Mucosa of descending colon (tissue), 3 donors: ENCODE measurements at regions not wholly inside any gene's neighbourhood (a gene's known extent, or its start where the extent isn't known, plus 50 kb on each side); places are given as distances from the start of the nearest gene placed in this dataset.
A peak's percentile ranks its signal among the peaks of the same experiment; 100 is the strongest.

ENCODE experiments used
- ATAC-seq: fragments of 200-7000 bp; cut with Tn5 transposase; one replicate; pipeline ENCODE4 v1.9.1; 2020; ENCODE audit warnings: mild to moderate bottlenecking, moderate library complexity
- DNase-seq, 3 donors: peaks; one replicate each; pipeline ENCODE4 v3.0.0-alpha.2; 2020
- H3K36me3 ChIP-seq: fragments of 200-600 bp; one replicate; pipeline ENCODE4 v1.8.0; 2021; ENCODE audit warnings: low read depth, mild to moderate bottlenecking
- H3K4me1 ChIP-seq: fragments of 200-600 bp; one replicate; pipeline ENCODE4 v1.8.0; 2021; ENCODE audit warnings: low read depth, mild to moderate bottlenecking
- H3K4me3 ChIP-seq: fragments of 200-600 bp; one replicate; pipeline ENCODE4 v1.8.0; 2021; ENCODE audit warnings: mild to moderate bottlenecking
- H3K9me3 ChIP-seq: fragments of 200-600 bp; one replicate; pipeline ENCODE4 v1.8.0; 2021; ENCODE audit warnings: mild to moderate bottlenecking
- intact Hi-C, 2 donors: fragments of 100-400 bp; cut with DNase I in 1 of 2; cut with micrococcal nuclease in 1 of 2; formaldehyde crosslinking; loops; one replicate each; pipeline versions ENCODE4 v1.11.0 to v1.11.1; 2022; cut with DNase I, micrococcal nuclease
- TF ChIP-seq, protein P1 (sequence below): fragments of 200-600 bp; IDR thresholded peaks from one replicate; pipeline ENCODE4 v1.8.0; 2022; ENCODE audit warnings: antibody characterized with exemption, mild to moderate bottlenecking
- donor health status: DM: no; HTN: no; CAD: no; lungs with moderate emphysema.
- donor health status: DM: no; HTN: no; CAD: no.
- donor health status: DM: no; HTN: yes; CAD: no.

DNA sequence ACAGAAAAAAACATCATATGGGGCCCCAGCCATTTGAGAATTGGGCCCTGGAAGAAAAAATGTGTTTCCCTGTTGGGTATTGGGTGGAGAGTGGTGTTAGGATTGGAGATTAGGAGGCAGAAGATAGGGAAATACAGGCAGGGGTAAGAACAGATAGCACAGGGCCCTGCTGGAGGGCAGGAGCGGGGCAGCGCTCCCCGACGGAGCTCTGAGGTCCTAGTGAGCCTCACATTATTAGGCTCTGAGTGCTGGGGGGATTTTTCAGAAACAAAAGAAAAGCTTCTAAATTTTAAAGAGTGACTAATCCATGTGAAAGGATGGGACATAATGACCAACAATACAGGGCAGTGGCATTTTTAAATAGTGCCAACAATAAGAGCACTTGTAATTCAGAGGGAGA is 241.2 kb downstream of the SOX2 start:
- Histone ChIP-seq H3K4me1 (no peaks in the 10 kb centered on the region), H3K9me3 (no peaks in the 10 kb centered on the region), H3K36me3 (no peaks in the 10 kb centered on the region), H3K4me3 (no peak overlapping the region)
- intact Hi-C loops = no loop called here
- DNase-seq (no peak), ATAC-seq (no peak)
- TF ChIP-seq, protein P1, sequence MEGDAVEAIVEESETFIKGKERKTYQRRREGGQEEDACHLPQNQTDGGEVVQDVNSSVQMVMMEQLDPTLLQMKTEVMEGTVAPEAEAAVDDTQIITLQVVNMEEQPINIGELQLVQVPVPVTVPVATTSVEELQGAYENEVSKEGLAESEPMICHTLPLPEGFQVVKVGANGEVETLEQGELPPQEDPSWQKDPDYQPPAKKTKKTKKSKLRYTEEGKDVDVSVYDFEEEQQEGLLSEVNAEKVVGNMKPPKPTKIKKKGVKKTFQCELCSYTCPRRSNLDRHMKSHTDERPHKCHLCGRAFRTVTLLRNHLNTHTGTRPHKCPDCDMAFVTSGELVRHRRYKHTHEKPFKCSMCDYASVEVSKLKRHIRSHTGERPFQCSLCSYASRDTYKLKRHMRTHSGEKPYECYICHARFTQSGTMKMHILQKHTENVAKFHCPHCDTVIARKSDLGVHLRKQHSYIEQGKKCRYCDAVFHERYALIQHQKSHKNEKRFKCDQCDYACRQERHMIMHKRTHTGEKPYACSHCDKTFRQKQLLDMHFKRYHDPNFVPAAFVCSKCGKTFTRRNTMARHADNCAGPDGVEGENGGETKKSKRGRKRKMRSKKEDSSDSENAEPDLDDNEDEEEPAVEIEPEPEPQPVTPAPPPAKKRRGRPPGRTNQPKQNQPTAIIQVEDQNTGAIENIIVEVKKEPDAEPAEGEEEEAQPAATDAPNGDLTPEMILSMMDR = no peak

DNA sequence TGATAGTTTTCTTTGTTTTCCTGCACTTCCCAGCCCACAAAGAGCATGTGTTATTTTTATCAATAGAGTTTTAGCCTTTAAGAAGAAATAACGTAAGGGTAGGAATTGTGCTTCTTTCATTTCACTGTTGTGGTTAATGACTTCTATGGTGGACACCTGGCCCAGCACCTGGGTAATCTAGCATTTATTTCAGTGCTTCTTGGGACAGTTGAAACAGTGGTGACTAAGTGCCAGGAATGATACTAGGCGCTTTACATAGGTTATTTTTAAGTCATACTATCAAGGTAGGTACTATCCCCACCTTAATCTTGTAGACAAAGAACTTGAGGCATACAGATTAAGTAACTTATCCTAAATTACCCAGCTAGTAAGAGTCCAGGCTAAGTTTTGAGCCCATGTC is 243.8 kb downstream of the SOX2 start:
- intact Hi-C loops = no loop called here
- Histone ChIP-seq H3K9me3 (no peaks in the 10 kb centered on the region), H3K36me3 (no peaks in the 10 kb centered on the region), H3K4me3 (no peak overlapping the region), H3K4me1 (no peaks in the 10 kb centered on the region)
- DNase-seq (no peak), ATAC-seq (peak; percentile 27)
- TF ChIP-seq, protein P1 = no peak

DNA sequence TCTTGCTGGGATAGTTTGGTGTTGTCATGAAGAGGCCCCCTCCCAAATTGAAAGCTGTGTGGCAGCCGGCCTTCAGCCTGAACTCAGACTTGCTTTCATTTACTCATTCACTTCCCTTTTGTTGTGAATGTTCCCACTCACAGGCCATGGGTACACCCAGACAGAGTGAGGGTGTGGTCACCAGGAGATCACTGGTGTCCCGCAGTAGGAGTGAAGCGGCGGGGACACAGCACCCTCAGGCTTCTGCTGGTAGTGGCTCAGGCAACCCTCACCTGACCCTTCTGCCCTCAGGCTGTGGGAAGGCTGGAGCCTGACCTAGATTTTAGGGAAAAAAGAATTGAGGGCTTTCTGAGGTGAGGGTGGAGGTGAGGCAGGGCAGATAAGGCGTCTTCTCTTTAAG is 244.4 kb downstream of the SOX2 start:
- intact Hi-C loops = no loop called here
- Histone ChIP-seq H3K4me3 (no peak overlapping the region), H3K4me1 (no peaks in the 10 kb centered on the region), H3K36me3 (no peaks in the 10 kb centered on the region), H3K9me3 (no peaks in the 10 kb centered on the region)
- TF ChIP-seq, protein P1 = no peak
- DNase-seq (no peak), ATAC-seq (peak; percentile 26)

DNA sequence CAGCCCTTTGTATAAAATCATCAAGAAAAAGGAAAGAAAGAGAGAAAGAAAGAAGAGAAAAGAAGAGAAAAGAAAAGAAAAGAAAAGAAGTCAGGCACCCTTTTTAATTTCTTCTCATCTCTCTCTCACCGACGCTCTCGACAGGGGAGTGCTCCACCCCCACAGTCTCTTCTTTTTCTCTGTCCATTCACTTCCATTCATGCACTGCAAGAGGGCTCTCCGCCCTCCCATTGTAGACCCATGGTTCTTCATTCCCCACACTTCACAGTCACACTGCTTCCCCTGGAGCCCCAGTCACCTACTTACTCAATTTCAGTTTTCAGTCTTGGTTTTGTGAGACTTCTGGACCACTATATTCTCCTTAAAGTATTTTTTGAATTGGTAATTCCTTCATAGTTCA is 254.7 kb downstream of the SOX2 start:
- intact Hi-C loops = no loop called here
- Histone ChIP-seq H3K4me1 (no peaks in the 10 kb centered on the region), H3K36me3 (no peaks in the 10 kb centered on the region), H3K4me3 (no peak overlapping the region), H3K9me3 (no peaks in the 10 kb centered on the region)
- TF ChIP-seq, protein P1 = no peak
- ATAC-seq (no peak), DNase-seq (no peak)

DNA sequence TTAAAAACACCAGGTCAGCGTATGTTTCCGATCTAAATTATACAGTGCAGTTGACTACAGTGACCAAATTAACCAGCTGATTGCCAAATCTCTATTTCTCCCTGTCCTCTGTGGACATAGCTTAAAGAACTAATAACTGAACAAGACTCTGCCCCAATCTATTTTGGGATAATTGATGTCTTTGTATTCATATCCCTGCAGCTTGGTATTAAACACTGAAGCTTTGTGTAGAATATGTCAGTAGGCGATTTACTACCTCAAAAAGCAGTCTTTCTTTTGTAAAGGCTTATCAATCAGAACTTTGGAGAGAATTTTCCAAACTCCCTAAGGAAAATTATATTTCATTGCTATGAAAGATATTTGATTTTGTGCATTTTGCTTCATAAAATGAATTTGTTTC is 258.2 kb downstream of the SOX2 start:
- TF ChIP-seq, protein P1 = no peak
- Histone ChIP-seq H3K4me1 (no peaks in the 10 kb centered on the region), H3K36me3 (no peaks in the 10 kb centered on the region), H3K9me3 (no peaks in the 10 kb centered on the region), H3K4me3 (no peak overlapping the region)
- ATAC-seq (no peak), DNase-seq (no peak)
- intact Hi-C loops = no loop called here

DNA sequence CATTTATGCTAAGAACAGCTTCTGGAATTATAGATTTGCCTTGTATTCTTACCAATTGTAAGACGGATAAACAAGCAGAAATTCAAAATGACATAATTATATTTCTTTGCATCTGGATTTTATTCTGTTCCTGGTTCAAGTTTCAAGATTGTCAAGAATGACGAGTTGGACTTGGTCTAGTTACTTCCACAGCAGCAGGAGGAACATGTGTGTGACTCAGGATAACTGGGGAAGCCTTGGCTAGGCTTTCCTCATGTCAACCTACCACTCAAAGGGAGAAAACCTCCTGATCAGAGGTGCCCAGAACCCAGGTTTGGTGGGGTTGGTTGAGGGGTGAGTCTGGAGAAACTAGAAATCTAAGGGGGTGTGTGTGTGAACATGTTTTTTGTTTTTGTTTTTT is 259.7 kb downstream of the SOX2 start:
- no peak for DNase-seq
- H3K9me3 ChIP-seq = no peaks in the 10 kb centered on the region
- TF ChIP-seq, protein P1 = no peak
- intact Hi-C loops = no loop called here
- no peaks in the 10 kb centered on the region for H3K4me1 ChIP-seq
- H3K4me3 ChIP-seq = no peak overlapping the region
- no peaks in the 10 kb centered on the region for H3K36me3 ChIP-seq
- no peak for ATAC-seq
